IPS-18c (cell line): ENCODE measurements at regions not wholly inside any gene's neighbourhood (a gene's known extent, or its start where the extent isn't known, plus 50 kb on each side); places are given as distances from the start of the nearest gene placed in this dataset.

Experiments
- H3K4me3 ChIP-seq: 2 replicates; pipeline ENCODE4 v1.7.0; 2013; ENCODE audit warnings: low read depth, mild to moderate bottlenecking, low read length, moderate library complexity; ENCODE audit not compliant: insufficient read depth
- H3K9me3 ChIP-seq: one replicate; pipeline ENCODE4 v1.6.1; 2013; ENCODE audit warnings: mild to moderate bottlenecking, low read length, moderate library complexity; ENCODE audit not compliant: control insufficient read depth, insufficient read depth

GRCh38 chr13:79709471-79709870 is 228.5 kb downstream of the NDFIP2 start:
- Histone ChIP-seq H3K9me3 (no peaks in the 10 kb centered on the region), H3K4me3 (no peak overlapping the region)

- Histone ChIP-seq H3K9me3 (no peaks in the 10 kb centered on the region), H3K4me3 (no peak overlapping the region)
These were observed 222.8 kb downstream of the NDFIP2 start for GRCh38 chr13:79703772-79704171.

- no peak overlapping the region for H3K4me3 ChIP-seq
These were observed 214.8 kb downstream of the NDFIP2 start for GRCh38 chr13:79695754-79696153.

GRCh38 chr13:79692846-79693245 is 211.9 kb downstream of the NDFIP2 start:
- Histone ChIP-seq H3K4me3 (no peak overlapping the region), H3K9me3 (no peaks in the 10 kb centered on the region)

More at GRCh38 chr13:79695754-79696153, 214.8 kb downstream of the NDFIP2 start:
- H3K9me3 ChIP-seq: no peaks in the 10 kb centered on the region

- Histone ChIP-seq H3K9me3 (no peaks in the 10 kb centered on the region), H3K4me3 (no peak overlapping the region)
These were observed 210.9 kb downstream of the NDFIP2 start for GRCh38 chr13:79691826-79692225.

GRCh38 chr13:79688741-79689140 is 207.8 kb downstream of the NDFIP2 start:
- H3K4me3 ChIP-seq: no peak overlapping the region
- no peaks in the 10 kb centered on the region for H3K9me3 ChIP-seq

GRCh38 chr13:79686441-79686840 is 205.5 kb downstream of the NDFIP2 start:
- no peak overlapping the region for H3K4me3 ChIP-seq
- H3K9me3 ChIP-seq: no peaks in the 10 kb centered on the region

- no peak overlapping the region for H3K4me3 ChIP-seq
- no peaks in the 10 kb centered on the region for H3K9me3 ChIP-seq
These were observed 203.4 kb downstream of the NDFIP2 start for GRCh38 chr13:79684371-79684770.

GRCh38 chr13:79682164-79682563 is 201.2 kb downstream of the NDFIP2 start:
- Histone ChIP-seq H3K4me3 (no peak overlapping the region), H3K9me3 (no peaks in the 10 kb centered on the region)

- Histone ChIP-seq H3K9me3 (no peaks in the 10 kb centered on the region), H3K4me3 (no peak overlapping the region)
These were observed 200.1 kb downstream of the NDFIP2 start for GRCh38 chr13:79681069-79681468.

- Histone ChIP-seq H3K9me3 (no peaks in the 10 kb centered on the region), H3K4me3 (no peak overlapping the region)
These were observed 199.5 kb downstream of the NDFIP2 start for GRCh38 chr13:79680485-79680884.

GRCh38 chr13:79679334-79679733 is 198.4 kb downstream of the NDFIP2 start:
- no peak overlapping the region for H3K4me3 ChIP-seq
- H3K9me3 ChIP-seq: no peaks in the 10 kb centered on the region

- no peaks in the 10 kb centered on the region for H3K9me3 ChIP-seq
- no peak overlapping the region for H3K4me3 ChIP-seq
These were observed 197.1 kb downstream of the NDFIP2 start for GRCh38 chr13:79678100-79678499.

- Histone ChIP-seq H3K4me3 (no peak overlapping the region), H3K9me3 (no peaks in the 10 kb centered on the region)
These were observed 195.1 kb downstream of the NDFIP2 start for GRCh38 chr13:79675931-79676660.

GRCh38 chr13:79674765-79675515 is 194.0 kb downstream of the NDFIP2 start:
- Histone ChIP-seq H3K9me3 (no peaks in the 10 kb centered on the region), H3K4me3 (no peak overlapping the region)

- Histone ChIP-seq H3K9me3 (no peaks in the 10 kb centered on the region), H3K4me3 (no peak overlapping the region)
These were observed 193.0 kb downstream of the NDFIP2 start for GRCh38 chr13:79673993-79674377.

- H3K9me3 ChIP-seq: no peaks in the 10 kb centered on the region
These were observed 192.5 kb downstream of the NDFIP2 start for GRCh38 chr13:79673310-79673992.

GRCh38 chr13:79671420-79671819 is 190.5 kb downstream of the NDFIP2 start:
- Histone ChIP-seq H3K4me3 (no peak overlapping the region), H3K9me3 (no peaks in the 10 kb centered on the region)

More at GRCh38 chr13:79673310-79673992, 192.5 kb downstream of the NDFIP2 start:
- H3K4me3 ChIP-seq: no peak overlapping the region
